Neural progenitor cell (in vitro differentiated cells): ENCODE measurements at regions not wholly inside any gene's neighbourhood (a gene's known extent, or its start where the extent isn't known, plus 50 kb on each side); places are given as distances from the start of the nearest gene placed in this dataset.

Experiments
- EZH2 ChIP-seq: fragments of 200-600 bp; sonication (generic); IDR thresholded peaks from 2 replicates; pipeline ENCODE4 v1.6.1; 2017; ENCODE audit warnings: antibody characterized with exemption, mild to moderate bottlenecking, moderate library complexity
- TF ChIP-seq, protein P1 (sequence below): fragments of 200-600 bp; sonication (generic); IDR thresholded peaks from 2 replicates; pipeline ENCODE4 v1.5.1; 2017; ENCODE audit warnings: antibody characterized with exemption, mild to moderate bottlenecking

DNA sequence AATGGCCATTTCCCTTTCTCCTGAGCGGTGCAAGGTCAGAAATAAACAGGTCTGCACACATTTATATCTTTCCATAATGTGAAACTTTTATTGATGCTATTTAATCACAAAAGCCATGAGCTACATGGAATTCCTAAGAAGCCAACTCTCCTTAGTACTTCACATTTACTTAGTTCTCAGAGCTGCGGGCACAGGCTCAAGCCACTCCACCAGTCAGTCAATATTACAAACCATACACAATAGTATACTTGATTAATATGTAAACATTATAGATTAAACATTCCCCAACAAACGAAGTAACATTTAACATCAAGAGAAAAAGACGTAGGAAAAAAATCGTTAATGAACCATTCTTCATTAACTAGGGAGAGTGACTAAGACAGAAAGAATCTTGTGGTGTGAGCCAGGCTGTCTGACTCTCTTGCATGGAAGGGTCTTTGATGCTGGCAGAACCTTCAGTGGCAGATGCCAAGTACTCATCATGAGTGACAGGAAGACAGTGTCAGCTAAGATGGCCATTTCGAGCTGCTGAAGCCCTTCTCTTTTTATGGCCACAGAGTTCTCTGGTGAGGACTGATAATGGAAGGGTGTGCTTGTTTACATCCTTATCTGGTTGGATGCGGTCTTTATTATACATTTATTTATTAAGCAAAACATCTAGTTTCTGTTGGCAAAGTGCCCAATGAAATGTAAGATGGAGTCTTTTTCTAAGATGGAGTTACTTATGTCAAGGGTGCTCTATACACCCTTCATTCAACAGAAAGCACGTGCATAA is 115.5 kb upstream of the TUT7 start:
- no peak for TF ChIP-seq EZH2
- TF ChIP-seq, protein P1, sequence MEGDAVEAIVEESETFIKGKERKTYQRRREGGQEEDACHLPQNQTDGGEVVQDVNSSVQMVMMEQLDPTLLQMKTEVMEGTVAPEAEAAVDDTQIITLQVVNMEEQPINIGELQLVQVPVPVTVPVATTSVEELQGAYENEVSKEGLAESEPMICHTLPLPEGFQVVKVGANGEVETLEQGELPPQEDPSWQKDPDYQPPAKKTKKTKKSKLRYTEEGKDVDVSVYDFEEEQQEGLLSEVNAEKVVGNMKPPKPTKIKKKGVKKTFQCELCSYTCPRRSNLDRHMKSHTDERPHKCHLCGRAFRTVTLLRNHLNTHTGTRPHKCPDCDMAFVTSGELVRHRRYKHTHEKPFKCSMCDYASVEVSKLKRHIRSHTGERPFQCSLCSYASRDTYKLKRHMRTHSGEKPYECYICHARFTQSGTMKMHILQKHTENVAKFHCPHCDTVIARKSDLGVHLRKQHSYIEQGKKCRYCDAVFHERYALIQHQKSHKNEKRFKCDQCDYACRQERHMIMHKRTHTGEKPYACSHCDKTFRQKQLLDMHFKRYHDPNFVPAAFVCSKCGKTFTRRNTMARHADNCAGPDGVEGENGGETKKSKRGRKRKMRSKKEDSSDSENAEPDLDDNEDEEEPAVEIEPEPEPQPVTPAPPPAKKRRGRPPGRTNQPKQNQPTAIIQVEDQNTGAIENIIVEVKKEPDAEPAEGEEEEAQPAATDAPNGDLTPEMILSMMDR: no peak
